MM.1S (cell line): ENCODE measurements at regions not wholly inside any gene's neighbourhood (a gene's known extent, or its start where the extent isn't known, plus 50 kb on each side); places are given as distances from the start of the nearest gene placed in this dataset.

Source experiments
- CTCF ChIP-seq: fragments of 300-600 bp; sonication (generic); IDR thresholded peaks from 2 replicates; pipeline ENCODE4 v1.5.1; 2016; ENCODE audit warnings: antibody characterized with exemption, low read length, mixed read lengths
- EZH2phosphoT487 ChIP-seq: fragments of 300-600 bp; sonication (generic); IDR thresholded peaks from 2 replicates; pipeline ENCODE4 v1.6.1; 2018; ENCODE audit warnings: antibody characterized with exemption, low read length

GRCh38 chr5:68714810-68715209 lies 379.0 kb upstream of the SLC30A5 start:
- TF ChIP-seq CTCF (no peak), EZH2phosphoT487 (no peak)
